Liver (tissue), 3 donors: ENCODE measurements at regions not wholly inside any gene's neighbourhood (a gene's known extent, or its start where the extent isn't known, plus 50 kb on each side); places are given as distances from the start of the nearest gene placed in this dataset.

Source experiments
- FOXA1 ChIP-seq: IDR thresholded peaks from 2 replicates; pipeline ENCODE4 v1.6.1; 2016; ENCODE audit warnings: antibody characterized with exemption
- HNF4A ChIP-seq, 2 donors: conservative IDR thresholded peaks; 2 replicates each; pipeline ENCODE4 v1.6.1; 2016; ENCODE audit warnings: antibody characterized with exemption in 2 of 2, mild to moderate bottlenecking in 2 of 2
- HNF4G ChIP-seq: IDR thresholded peaks from 2 replicates; pipeline ENCODE4 v1.6.1; 2016; ENCODE audit warnings: antibody characterized with exemption
- RAD21 ChIP-seq, 2 donors: IDR thresholded peaks; 2 replicates each; pipeline ENCODE4 v1.6.1; 2016; ENCODE audit warnings: antibody characterized with exemption in 2 of 2, mild to moderate bottlenecking in 2 of 2
- RXRA ChIP-seq, 2 donors: IDR thresholded peaks; 2 replicates each; pipeline ENCODE4 v1.6.1; 2017 to 2018; ENCODE audit warnings: antibody characterized with exemption in 2 of 2, mild to moderate bottlenecking in 1 of 2
- SP1 ChIP-seq: IDR thresholded peaks from 2 replicates; pipeline ENCODE4 v1.6.1; 2018; ENCODE audit warnings: antibody characterized with exemption, mild to moderate bottlenecking
- TAF1 ChIP-seq: conservative IDR thresholded peaks from 2 replicates; pipeline ENCODE4 v1.6.1; 2016; ENCODE audit warnings: antibody characterized with exemption, mild to moderate bottlenecking
- YY1 ChIP-seq: IDR thresholded peaks from 2 replicates; pipeline ENCODE4 v1.6.1; 2016; ENCODE audit warnings: antibody characterized with exemption, mild to moderate bottlenecking
- TF ChIP-seq, protein P1 (sequence below): IDR thresholded peaks from 2 replicates; pipeline ENCODE4 v1.6.1; 2016; ENCODE audit warnings: antibody characterized with exemption, mild to moderate bottlenecking
- TF ChIP-seq, protein P2 (sequence below): IDR thresholded peaks from 2 replicates; pipeline ENCODE4 v1.6.1; 2016; ENCODE audit warnings: antibody characterized with exemption
- TF ChIP-seq, protein P3 (sequence below): fragments of 150-350 bp; IDR thresholded peaks from 2 replicates; pipeline ENCODE4 v1.5.1; 2017; ENCODE audit warnings: improper control_type of control experiment, low read depth, low read length; ENCODE audit not compliant: missing input control
- TF ChIP-seq, protein P4 (sequence below): IDR thresholded peaks from 2 replicates; pipeline ENCODE4 v1.6.1; 2016; ENCODE audit warnings: antibody characterized with exemption
- donor health status: healthy.
- donor health status: healthy.

DNA sequence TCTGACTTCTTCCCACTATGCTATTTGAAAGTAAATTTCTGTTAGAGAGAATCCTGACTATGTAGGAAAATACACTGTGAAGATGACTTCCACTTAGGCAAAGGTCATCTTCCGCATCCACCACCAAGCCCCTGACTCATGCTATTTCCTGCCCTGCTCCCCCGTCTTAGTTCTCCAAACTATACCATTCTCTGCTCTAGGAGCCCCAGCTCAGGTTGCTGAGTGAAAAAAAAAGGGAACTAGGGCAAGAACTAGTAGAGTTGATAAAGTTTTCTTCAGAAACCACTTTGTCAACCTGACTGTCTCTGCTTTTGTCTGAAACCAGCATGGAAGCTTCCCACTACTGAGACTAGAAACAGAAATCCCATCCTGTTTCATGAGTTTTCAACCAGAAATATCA, 96.9 kb downstream of the EVX1 start:
- TF ChIP-seq TAF1, result no peak
- TF ChIP-seq HNF4G, result no peak
- TF ChIP-seq, protein P1, sequence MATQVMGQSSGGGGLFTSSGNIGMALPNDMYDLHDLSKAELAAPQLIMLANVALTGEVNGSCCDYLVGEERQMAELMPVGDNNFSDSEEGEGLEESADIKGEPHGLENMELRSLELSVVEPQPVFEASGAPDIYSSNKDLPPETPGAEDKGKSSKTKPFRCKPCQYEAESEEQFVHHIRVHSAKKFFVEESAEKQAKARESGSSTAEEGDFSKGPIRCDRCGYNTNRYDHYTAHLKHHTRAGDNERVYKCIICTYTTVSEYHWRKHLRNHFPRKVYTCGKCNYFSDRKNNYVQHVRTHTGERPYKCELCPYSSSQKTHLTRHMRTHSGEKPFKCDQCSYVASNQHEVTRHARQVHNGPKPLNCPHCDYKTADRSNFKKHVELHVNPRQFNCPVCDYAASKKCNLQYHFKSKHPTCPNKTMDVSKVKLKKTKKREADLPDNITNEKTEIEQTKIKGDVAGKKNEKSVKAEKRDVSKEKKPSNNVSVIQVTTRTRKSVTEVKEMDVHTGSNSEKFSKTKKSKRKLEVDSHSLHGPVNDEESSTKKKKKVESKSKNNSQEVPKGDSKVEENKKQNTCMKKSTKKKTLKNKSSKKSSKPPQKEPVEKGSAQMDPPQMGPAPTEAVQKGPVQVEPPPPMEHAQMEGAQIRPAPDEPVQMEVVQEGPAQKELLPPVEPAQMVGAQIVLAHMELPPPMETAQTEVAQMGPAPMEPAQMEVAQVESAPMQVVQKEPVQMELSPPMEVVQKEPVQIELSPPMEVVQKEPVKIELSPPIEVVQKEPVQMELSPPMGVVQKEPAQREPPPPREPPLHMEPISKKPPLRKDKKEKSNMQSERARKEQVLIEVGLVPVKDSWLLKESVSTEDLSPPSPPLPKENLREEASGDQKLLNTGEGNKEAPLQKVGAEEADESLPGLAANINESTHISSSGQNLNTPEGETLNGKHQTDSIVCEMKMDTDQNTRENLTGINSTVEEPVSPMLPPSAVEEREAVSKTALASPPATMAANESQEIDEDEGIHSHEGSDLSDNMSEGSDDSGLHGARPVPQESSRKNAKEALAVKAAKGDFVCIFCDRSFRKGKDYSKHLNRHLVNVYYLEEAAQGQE, result no peak
- TF ChIP-seq, protein P2, sequence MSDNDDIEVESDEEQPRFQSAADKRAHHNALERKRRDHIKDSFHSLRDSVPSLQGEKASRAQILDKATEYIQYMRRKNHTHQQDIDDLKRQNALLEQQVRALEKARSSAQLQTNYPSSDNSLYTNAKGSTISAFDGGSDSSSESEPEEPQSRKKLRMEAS, result no peak
- TF ChIP-seq, protein P3, sequence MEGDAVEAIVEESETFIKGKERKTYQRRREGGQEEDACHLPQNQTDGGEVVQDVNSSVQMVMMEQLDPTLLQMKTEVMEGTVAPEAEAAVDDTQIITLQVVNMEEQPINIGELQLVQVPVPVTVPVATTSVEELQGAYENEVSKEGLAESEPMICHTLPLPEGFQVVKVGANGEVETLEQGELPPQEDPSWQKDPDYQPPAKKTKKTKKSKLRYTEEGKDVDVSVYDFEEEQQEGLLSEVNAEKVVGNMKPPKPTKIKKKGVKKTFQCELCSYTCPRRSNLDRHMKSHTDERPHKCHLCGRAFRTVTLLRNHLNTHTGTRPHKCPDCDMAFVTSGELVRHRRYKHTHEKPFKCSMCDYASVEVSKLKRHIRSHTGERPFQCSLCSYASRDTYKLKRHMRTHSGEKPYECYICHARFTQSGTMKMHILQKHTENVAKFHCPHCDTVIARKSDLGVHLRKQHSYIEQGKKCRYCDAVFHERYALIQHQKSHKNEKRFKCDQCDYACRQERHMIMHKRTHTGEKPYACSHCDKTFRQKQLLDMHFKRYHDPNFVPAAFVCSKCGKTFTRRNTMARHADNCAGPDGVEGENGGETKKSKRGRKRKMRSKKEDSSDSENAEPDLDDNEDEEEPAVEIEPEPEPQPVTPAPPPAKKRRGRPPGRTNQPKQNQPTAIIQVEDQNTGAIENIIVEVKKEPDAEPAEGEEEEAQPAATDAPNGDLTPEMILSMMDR, result no peak
- TF ChIP-seq HNF4A (conservative IDR thresholded peaks at IDR 0.05), result no peak
- no peak for TF ChIP-seq SP1
- TF ChIP-seq, protein P4, sequence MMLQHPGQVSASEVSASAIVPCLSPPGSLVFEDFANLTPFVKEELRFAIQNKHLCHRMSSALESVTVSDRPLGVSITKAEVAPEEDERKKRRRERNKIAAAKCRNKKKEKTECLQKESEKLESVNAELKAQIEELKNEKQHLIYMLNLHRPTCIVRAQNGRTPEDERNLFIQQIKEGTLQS, result no peak
- TF ChIP-seq RXRA (IDR thresholded peaks at IDR 0.05), result no peak
- TF ChIP-seq YY1, result no peak
- TF ChIP-seq FOXA1, result no peak
- TF ChIP-seq RAD21 (IDR thresholded peaks at IDR 0.05), result no peak
